Transverse colon (tissue), 4 donors: ENCODE measurements at regions not wholly inside any gene's neighbourhood (a gene's known extent, or its start where the extent isn't known, plus 50 kb on each side); places are given as distances from the start of the nearest gene placed in this dataset.

Experiments used
- POLR2A ChIP-seq: fragments of 450-650 bp; IDR thresholded peaks from one replicate; pipeline ENCODE4 v1.6.1; 2016; ENCODE audit warnings: antibody characterized with exemption, mild to moderate bottlenecking, moderate library complexity
- POLR2AphosphoS5 ChIP-seq, 3 donors: sonication (generic); formaldehyde crosslinking; IDR thresholded peaks; one replicate each; pipeline ENCODE4 v1.6.1; 2016; ENCODE audit warnings: antibody characterized with exemption in 3 of 3
- TF ChIP-seq, protein P1 (sequence below), 5 experiments: fragments of 200-600 bp in 3 of 5; fragments of 450-650 bp in 2 of 5; sonication (generic) in 3 of 5; IDR thresholded peaks; 1 replicate in 2 of 5; 2 replicates in 3 of 5; pipeline ENCODE4 v1.5.1; 2016 to 2017; ENCODE audit warnings: antibody characterized with exemption in 5 of 5, inconsistent platforms in 3 of 5, mild to moderate bottlenecking in 2 of 5, moderate library complexity in 1 of 5

DNA sequence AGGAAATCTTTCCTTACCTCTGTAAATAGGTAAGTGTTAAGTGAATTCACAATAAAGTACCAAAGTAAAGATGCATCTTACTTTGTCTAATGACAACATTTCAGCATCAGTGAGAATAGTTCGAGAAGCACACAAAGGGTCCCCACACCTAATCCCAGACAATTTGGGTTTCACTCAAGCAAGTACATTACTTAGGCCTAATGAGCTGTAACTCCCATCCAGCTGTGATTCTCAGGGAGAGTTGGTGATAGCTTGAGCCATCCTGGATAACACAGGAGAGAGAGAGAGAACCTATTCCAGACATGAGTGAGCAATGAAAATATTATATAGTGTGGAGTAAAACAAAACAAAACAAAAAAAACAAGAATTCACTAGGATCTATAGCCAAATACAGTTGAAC, 149.1 kb upstream of the NRG3 start:
- TF ChIP-seq POLR2A (no peak), POLR2AphosphoS5 (IDR thresholded peaks at IDR 0.05) (no peak)
- TF ChIP-seq, protein P1, sequence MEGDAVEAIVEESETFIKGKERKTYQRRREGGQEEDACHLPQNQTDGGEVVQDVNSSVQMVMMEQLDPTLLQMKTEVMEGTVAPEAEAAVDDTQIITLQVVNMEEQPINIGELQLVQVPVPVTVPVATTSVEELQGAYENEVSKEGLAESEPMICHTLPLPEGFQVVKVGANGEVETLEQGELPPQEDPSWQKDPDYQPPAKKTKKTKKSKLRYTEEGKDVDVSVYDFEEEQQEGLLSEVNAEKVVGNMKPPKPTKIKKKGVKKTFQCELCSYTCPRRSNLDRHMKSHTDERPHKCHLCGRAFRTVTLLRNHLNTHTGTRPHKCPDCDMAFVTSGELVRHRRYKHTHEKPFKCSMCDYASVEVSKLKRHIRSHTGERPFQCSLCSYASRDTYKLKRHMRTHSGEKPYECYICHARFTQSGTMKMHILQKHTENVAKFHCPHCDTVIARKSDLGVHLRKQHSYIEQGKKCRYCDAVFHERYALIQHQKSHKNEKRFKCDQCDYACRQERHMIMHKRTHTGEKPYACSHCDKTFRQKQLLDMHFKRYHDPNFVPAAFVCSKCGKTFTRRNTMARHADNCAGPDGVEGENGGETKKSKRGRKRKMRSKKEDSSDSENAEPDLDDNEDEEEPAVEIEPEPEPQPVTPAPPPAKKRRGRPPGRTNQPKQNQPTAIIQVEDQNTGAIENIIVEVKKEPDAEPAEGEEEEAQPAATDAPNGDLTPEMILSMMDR (IDR thresholded peaks at IDR 0.05): no peak
